ENCODE measurements at regions not wholly inside any gene's neighbourhood (a gene's known extent, or its start where the extent isn't known, plus 50 kb on each side); places are given as distances from the start of the nearest gene placed in this dataset.

DNA sequence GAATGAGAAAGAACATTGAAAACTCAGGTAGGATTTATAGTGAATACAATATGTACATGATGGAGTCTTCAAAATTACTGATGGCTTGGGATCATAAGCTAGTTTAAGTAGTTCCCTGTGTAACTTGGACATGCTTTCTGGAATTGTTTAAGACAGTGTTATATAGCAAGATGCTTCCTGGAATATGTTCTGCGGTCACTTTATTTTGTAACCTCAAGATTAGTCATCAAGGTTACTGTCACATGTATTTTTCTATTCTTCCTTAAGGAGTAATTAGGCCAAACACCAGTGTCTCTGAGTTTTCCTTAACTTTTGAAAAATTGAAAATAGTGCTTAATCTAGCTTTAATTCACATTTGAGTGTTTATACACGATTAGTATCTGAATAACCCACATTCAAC, 760.3 kb upstream of the ARRDC4 start:
- DNase-seq (ENCODE audit: low spot score in 2 of 2) (no peak), ATAC-seq (no peak)
- no peak overlapping the region for H3K27ac Mint-ChIP-seq
- H3K36me3 Mint-ChIP-seq, result no peaks in the 10 kb centered on the region
- H3K9me3 Mint-ChIP-seq, result peaks cover 0 to 3% of the 10 kb centered on the region in 2 donors

DNA sequence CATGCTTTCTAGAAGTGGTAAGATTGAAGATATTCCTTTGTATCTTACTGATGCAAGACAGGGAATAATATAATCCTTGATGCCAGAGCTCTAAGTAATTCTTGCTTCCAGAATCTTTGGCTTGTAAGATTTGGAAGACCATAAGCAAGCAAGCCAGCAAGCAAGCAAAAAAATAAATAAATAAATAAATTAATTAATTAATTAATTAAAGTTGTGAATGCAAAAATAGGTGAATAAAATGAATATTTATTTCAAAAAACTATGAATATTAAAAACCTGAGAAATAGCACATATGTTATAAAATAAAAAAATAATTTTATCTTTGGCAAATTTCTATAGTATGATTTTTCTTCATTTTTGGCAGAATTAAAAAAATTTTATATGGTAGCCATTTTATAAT, 750.2 kb upstream of the ARRDC4 start:
- no peaks in the 10 kb centered on the region for H3K36me3 Mint-ChIP-seq
- DNase-seq (ENCODE audit: low spot score in 2 of 2) (no peak), ATAC-seq (no peak)
- no peak overlapping the region for H3K27ac Mint-ChIP-seq
- peaks cover 0 to 4% of the 10 kb centered on the region in 2 donors for H3K9me3 Mint-ChIP-seq

DNA sequence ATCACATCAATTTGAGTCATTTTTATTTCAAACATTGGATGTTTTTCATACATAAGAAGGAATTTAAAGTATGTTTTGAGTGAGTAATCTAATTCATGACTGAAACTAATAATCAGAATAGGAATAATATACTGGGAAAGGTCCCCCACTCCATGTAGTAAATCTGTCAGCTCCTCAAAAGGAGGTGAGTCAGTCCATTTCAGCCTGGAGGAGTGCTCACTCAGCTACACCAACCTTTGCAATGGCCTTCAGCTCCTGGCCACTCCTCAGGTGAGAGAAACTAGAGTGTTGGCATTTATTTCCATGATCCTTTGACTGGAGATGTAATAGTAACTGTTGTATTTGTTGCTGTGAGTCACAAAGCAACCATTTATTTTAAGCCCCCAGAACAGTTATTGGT, 744.9 kb upstream of the ARRDC4 start:
- Mint-ChIP-seq H3K27ac (no peak overlapping the region), H3K9me3 (no peaks in the 10 kb centered on the region), H3K36me3 (no peaks in the 10 kb centered on the region)
- no peak for ATAC-seq
- DNase-seq (ENCODE audit: low spot score in 2 of 2), result no peak

DNA sequence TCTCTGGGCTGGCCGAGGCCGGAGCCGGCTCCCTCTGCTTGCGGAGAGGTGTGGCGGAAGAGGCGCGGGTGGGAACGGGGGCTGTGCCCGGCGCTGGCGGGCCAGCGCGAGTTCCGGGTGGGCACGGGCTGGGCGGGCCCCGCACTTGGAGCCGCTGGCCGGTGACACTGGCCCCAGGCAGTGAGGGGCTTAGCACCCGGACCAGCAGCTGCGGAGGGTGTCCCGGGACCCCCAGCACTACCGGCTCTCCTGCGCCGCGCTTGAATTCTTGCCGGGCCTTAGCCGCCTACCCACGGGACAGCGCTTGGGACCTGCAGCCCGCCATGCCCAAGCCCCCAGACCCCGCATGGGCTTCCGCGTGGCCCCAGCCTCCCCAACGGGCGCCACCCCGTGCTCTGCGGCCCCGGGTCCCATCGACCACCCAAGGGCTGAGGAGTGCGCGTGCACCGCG, 736.3 kb upstream of the ARRDC4 start:
- ATAC-seq (no peak), DNase-seq (ENCODE audit: low spot score in 2 of 2) (no peak)
- Mint-ChIP-seq H3K36me3 (no peaks in the 10 kb centered on the region), H3K27ac (no peak overlapping the region), H3K9me3 (no peaks in the 10 kb centered on the region)

DNA sequence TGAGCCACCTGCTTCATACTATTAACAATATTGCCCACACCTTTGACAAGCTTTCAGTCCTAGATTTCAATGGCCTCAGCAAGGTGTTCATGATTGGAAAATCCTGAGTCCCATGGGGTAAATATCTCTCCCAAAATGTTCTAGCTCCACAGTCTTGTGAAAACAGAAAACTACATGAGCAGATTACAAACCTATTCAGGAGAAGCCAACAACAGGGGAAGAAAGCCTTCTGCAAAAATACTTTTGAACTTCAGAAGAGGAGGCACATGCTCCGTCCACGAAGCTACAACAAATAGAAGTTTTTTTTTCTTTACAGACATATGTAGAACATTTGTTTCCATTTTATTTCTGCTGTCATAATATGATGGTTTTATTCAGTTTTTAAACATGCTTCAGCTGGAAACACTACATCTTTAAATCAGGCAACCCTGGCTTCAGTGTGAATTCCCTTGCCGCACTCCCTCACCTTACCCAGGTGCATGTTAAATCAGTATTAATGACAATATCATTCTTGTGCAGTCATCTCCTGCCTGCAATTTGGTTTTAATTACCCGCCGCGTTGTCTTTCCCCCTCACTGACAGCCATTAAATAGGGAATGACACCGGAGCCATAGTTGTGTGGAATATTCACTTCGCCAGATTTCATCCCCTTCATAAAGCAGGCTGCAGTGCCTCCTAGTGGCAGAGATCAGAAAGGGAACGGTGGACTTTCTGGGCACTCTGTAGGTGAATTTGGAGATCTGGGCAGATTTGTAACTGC, 725.5 kb upstream of the ARRDC4 start:
- DNase-seq (ENCODE audit: low spot score in 2 of 2), result peak in 1 of 2 donors; percentile 41
- peak in 1 of 2 donors; percentile 62 for ATAC-seq
- Mint-ChIP-seq H3K36me3 (no peaks in the 10 kb centered on the region), H3K27ac (no peak overlapping the region), H3K9me3 (no peaks in the 10 kb centered on the region)

DNA sequence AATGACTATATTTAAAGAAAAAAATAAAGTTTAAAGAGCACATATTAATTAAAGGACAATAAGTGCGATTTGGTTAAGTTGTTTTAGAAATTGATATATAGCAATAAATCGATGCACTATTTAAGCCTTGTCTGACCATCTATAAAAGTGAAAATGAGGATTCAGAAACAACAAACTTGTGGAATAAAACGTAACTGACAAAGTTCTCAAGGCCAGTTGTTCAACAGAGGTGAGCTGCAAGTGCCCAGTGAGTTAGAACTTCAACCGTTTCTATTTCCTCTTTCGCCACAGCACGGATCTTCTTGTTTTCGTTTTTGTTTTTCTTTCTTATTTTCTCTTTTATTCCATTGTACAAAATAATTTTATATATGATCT, 724.9 kb upstream of the ARRDC4 start:
- no peak for DNase-seq (ENCODE audit: low spot score in 2 of 2)
- no peak overlapping the region for H3K27ac Mint-ChIP-seq
- no peaks in the 10 kb centered on the region for H3K36me3 Mint-ChIP-seq
- no peaks in the 10 kb centered on the region for H3K9me3 Mint-ChIP-seq
- ATAC-seq, result no peak

DNA sequence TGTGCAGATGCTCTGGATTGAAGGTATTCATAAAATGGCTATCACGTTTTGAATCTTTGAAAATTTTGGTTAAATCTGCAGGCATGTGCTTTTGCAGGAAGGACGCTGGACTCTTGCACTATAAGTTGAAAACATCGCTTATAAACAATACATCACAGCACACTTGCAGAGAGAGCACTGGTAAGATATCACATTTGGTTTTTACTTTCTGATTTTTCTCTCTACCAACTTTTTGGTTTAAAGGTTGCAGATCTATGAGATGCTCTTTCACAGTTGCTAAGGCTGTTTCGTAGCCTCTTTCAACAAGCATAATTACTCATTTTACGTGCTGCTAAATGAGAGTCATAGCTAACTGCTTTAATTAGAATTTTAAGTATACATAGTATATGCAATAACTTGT, 724.4 kb upstream of the ARRDC4 start:
- no peak for ATAC-seq
- no peak for DNase-seq (ENCODE audit: low spot score in 2 of 2)
- no peaks in the 10 kb centered on the region for H3K36me3 Mint-ChIP-seq
- no peaks in the 10 kb centered on the region for H3K9me3 Mint-ChIP-seq
- H3K27ac Mint-ChIP-seq, result no peak overlapping the region

DNA sequence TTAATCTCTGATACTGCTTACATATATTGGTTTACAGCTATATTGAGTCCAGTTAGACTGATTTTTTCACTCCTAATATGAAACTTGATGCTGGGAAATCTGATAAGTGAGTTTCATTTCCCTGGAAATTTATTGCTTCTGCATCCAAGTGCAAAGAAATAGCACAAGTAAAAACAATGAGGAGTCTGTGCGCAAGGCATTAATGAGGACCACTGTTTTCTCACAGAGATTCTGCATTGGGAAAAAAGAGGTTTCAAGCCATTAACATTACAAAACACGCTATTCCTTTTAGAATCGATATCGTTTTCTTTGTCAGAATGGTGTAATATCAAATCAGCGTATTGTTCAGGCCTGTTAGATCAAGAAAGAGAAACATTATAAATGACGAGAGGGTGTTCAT, 723.3 kb upstream of the ARRDC4 start:
- DNase-seq (ENCODE audit: low spot score in 2 of 2) (no peak), ATAC-seq (no peak)
- Mint-ChIP-seq H3K36me3 (no peaks in the 10 kb centered on the region), H3K9me3 (no peaks in the 10 kb centered on the region), H3K27ac (no peak overlapping the region)

DNA sequence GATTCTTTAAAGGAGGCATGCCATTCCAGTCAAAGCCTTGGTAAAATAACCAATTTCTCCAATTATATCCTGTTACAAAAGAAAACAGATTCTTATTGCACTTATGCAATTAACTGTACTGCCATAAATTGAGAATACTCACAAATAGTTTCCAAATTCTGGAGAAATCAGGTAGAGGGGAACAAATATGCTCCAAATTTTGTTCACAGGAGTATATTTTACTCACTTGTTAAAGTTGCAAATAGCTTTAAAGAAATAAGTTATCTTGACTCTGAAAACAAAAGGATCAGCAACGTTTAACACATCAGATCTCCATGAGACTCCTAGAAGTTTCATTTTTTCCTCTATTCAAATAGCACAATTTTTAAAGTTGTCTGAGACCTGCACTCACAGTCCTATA, 712.1 kb upstream of the ARRDC4 start:
- no peak for DNase-seq (ENCODE audit: low spot score in 2 of 2)
- Mint-ChIP-seq H3K36me3 (no peaks in the 10 kb centered on the region), H3K9me3 (peaks cover 7 to 12% of the 10 kb centered on the region in 2 donors), H3K27ac (no peak overlapping the region)
- no peak for ATAC-seq

DNA sequence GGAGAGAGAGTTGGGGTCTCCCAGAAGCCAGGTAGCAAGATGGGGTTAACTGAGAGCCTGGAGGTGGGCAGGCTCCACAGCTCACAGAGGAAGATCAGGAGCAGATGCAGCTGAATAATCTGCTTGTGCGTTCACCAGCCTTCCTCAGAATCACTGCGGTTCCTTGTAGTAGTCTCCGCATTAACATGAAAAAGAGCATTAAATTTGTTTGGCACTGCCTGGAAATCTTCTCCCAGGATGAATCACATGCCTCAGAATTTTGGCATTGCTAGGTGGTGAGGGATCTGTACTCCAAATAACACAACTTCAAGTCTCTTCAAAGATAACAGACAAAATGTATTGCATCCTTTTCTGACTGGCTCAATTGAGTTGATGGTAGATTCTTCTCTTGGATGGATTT, 700.6 kb upstream of the ARRDC4 start:
- ATAC-seq, result no peak
- no peaks in the 10 kb centered on the region for H3K36me3 Mint-ChIP-seq
- H3K27ac Mint-ChIP-seq, result no peak overlapping the region
- DNase-seq (ENCODE audit: low spot score in 2 of 2), result no peak
- H3K9me3 Mint-ChIP-seq, result peaks cover 17 to 18% of the 10 kb centered on the region in 2 donors

DNA sequence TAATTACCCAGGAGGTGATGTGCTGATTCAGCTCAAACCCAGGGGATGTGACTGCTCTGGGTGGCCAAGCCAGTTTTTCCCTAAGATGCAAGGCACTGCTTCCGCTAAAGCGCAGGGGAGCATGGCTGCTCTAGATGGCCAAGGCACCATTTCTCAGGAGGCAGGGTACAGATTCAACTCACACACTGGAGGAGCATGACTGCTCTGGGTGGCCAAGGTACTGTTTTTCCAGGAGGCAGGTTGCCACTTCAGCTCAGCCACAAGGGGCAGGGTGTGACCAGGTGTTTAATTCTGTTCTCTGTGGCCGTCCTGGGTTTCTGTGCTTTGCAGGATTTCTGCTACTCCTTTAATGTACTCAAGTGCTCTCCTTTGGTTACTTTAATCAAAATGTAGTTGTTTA, 659.3 kb upstream of the ARRDC4 start:
- H3K36me3 Mint-ChIP-seq, result no peaks in the 10 kb centered on the region
- peaks cover 0 to 11% of the 10 kb centered on the region in 2 donors for H3K9me3 Mint-ChIP-seq
- H3K27ac Mint-ChIP-seq, result no peak overlapping the region
- no peak for DNase-seq (ENCODE audit: low spot score in 2 of 2)
- no peak for ATAC-seq

DNA sequence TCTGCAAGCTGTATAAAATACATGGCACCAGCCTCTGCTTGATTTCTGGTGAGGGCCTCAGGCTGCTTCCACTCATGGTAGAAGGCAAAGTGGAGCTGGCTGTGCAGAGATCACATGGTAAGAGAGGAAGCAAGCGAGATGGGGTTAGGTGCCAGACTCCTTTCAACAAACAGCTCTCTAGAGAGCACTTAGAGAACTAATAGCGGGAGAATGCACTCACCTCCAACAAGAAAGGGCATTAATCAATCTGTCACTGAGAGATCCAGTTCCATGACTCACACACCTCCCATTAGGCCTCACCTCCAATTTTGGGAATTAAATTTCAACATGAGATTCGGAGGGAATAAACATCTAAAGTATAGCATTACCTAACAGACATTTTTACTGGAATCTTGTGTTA, 644.1 kb upstream of the ARRDC4 start:
- H3K27ac Mint-ChIP-seq, result no peak overlapping the region

DNA sequence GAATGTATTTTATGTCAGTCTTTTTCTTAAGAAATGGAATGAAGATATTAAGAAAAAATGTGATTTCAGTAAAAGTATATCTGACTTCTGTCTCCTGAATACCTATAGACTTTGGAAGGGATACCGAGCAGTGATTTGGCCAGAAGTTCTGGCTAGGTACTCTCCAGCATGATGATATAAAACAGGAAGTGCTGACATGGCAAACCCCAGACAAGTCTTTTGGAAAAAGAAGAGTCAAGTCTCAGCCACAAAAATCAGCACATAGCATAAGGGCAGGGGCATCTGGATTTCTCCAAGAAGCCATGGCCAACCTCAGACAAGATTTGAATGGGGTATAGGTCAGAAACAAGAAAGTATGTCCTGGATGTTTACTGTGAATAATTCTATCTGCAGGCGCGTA, 643.3 kb upstream of the ARRDC4 start:
- H3K9me3 Mint-ChIP-seq, result peaks cover 8 to 9% of the 10 kb centered on the region in 2 donors
- DNase-seq (ENCODE audit: low spot score in 2 of 2) (no peak), ATAC-seq (no peak)
- no peak overlapping the region for H3K27ac Mint-ChIP-seq
- H3K36me3 Mint-ChIP-seq, result no peaks in the 10 kb centered on the region

More for the DNA sequence above, 644.1 kb upstream of the ARRDC4 start:
- H3K36me3 Mint-ChIP-seq, result no peaks in the 10 kb centered on the region
- DNase-seq (ENCODE audit: low spot score in 2 of 2), result no peak
- ATAC-seq, result no peak
- peaks cover 8 to 9% of the 10 kb centered on the region in 2 donors for H3K9me3 Mint-ChIP-seq

DNA sequence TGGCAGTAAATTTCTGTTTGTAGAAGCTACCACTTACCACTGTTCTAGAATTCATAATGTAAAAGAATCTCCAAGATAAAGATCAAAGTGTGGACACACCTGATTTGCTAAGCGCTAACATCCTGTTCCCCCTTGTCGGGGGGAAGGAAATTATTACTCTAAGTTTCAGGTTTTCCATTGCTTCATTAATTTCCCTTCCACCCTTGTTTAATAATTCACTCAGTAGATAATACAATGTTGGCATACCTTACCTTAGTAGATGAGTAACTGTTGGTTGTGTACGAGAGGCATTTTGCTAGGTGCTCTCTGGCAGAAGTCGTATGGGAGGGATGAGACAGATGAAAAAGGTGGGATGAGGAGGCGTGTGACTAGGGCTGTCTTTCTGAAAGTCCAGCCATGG, 641.2 kb upstream of the ARRDC4 start:
- no peak for ATAC-seq
- H3K36me3 Mint-ChIP-seq, result no peaks in the 10 kb centered on the region
- peaks cover 10 to 14% of the 10 kb centered on the region in 2 donors for H3K9me3 Mint-ChIP-seq
- no peak overlapping the region for H3K27ac Mint-ChIP-seq
- no peak for DNase-seq (ENCODE audit: low spot score in 2 of 2)

DNA sequence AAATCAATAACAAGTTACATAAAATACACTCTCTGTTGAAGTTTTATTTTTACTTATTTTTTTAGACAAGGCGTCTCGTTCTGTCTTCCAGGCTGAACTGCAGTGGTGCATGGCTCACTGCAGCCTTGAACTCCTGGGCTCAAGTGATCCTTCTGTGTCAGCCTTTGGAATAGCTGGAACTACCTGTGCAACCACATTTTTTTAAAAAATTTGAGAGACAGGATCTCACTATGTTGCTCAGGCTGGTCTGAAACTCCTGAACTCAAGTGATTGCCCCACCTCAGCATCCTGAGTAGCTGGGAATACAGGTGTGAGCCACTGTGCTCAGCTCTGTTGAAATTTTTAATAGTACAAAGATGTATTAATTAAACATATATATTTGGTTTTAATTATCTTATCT, 614.3 kb upstream of the ARRDC4 start:
- no peaks in the 10 kb centered on the region for H3K36me3 Mint-ChIP-seq
- DNase-seq (ENCODE audit: low spot score in 2 of 2), result no peak
- H3K27ac Mint-ChIP-seq, result no peak overlapping the region
- H3K9me3 Mint-ChIP-seq, result peaks cover 0 to 10% of the 10 kb centered on the region in 2 donors
- ATAC-seq, result no peak

DNA sequence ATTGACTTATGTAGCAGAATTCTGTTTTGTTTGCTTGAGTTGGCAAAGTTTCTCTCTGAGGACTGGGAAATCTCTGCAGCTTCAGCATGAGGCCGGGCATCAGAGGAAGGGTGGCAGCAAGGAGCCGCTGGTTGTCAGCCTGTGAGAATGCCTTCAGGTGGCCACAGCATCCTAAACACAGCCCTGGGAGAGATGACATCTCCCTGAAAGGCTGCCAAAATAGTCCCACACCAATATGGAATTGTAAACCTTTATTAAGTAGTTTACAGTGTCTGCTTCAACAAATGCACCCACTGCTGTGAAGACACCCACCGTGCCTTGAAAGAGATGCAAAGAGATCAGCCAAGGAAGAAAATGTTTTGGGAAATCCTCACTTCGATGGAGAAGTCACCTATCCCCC, 609.7 kb upstream of the ARRDC4 start:
- no peak overlapping the region for H3K27ac Mint-ChIP-seq
- peaks cover 0 to 8% of the 10 kb centered on the region in 2 donors for H3K9me3 Mint-ChIP-seq
- DNase-seq (ENCODE audit: low spot score in 2 of 2) (no peak), ATAC-seq (no peak)
- no peaks in the 10 kb centered on the region for H3K36me3 Mint-ChIP-seq

DNA sequence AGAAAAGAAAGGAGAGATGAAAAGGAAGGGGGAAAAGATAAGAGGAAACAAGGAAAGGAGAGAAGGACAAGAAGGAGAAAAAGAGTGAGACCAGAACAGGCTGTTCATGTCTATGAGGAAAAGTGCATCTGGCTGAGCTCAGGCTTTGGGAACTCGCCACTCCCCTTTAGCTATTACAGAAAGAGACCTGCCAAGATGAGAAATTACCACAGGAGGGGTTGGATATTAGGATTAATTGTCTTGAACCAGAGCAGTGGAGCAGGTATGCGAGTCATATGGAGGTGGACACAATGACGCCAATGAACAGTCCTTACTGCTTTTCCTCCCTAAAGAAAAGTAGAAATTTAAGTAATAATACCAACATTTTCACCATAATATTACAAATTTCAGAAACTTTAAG, 577.0 kb upstream of the ARRDC4 start:
- no peak for ATAC-seq
- no peak overlapping the region for H3K27ac Mint-ChIP-seq
- H3K36me3 Mint-ChIP-seq, result no peaks in the 10 kb centered on the region
- no peak for DNase-seq (ENCODE audit: low spot score in 2 of 2)
- H3K9me3 Mint-ChIP-seq, result no peaks in the 10 kb centered on the region

DNA sequence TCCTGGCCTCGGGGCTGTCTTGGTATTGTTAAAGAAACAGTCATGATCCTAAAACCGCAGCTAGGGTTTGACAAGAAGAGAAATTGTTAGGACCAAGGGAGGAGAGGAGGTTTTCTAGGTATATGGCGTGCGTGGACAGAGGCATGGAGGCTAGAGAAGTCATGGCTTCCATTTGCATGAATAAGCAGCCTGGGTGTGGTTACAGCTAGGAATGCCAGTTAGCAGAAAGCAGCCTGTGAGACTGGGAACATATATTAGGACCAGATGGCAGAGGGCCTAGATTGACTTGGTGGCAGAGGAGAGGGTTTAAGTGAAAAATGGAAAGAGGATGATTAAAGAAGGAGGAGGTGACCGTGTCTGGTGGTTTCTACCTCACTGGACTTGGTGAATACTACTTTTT, 573.6 kb upstream of the ARRDC4 start:
- no peak for ATAC-seq
- H3K36me3 Mint-ChIP-seq, result no peaks in the 10 kb centered on the region
- no peak overlapping the region for H3K27ac Mint-ChIP-seq
- DNase-seq (ENCODE audit: low spot score in 2 of 2), result no peak
- H3K9me3 Mint-ChIP-seq, result peaks cover 0 to 3% of the 10 kb centered on the region in 2 donors
